Liver (tissue), 8 donors: ENCODE measurements at regions not wholly inside any gene's neighbourhood (a gene's known extent, or its start where the extent isn't known, plus 50 kb on each side); places are given as distances from the start of the nearest gene placed in this dataset.
"Not testable (repeated sequence)": the region's sequence is repeated elsewhere in the genome, so short reads cannot be mapped to it uniquely, and the experiment has no call there.

ENCODE experiments used
- DNase-seq: peaks from one replicate; pipeline ENCODE4 v3.0.0-alpha.2; 2017; ENCODE audit warnings: low spot score
- H3K27ac ChIP-seq, 2 donors: one replicate each; pipeline ENCODE4 v1.7.0; 2013; ENCODE audit warnings: inconsistent platforms in 2 of 2, low read length in 2 of 2, control low read depth in 1 of 2, low read depth in 1 of 2, mild to moderate bottlenecking in 1 of 2
- H3K27me3 ChIP-seq, 4 donors: one replicate each; pipeline versions ENCODE4 v1.6.1 to v1.7.0; 2013; ENCODE audit warnings: low read length in 3 of 4, inconsistent platforms in 1 of 4, mild to moderate bottlenecking in 1 of 4, moderate library complexity in 1 of 4; ENCODE audit not compliant: control insufficient read depth in 4 of 4, insufficient read depth in 4 of 4
- H3K36me3 ChIP-seq, 4 donors: one replicate each; pipeline versions ENCODE4 v1.6.1 to v1.7.0; 2013; ENCODE audit warnings: low read length in 3 of 4, mild to moderate bottlenecking in 3 of 4, low read depth in 1 of 4, moderate library complexity in 1 of 4; ENCODE audit not compliant: control insufficient read depth in 4 of 4, insufficient read depth in 3 of 4
- H3K4me1 ChIP-seq, 4 donors: one replicate each; pipeline versions ENCODE4 v1.6.1 to v1.7.0; 2013; ENCODE audit warnings: low read length in 3 of 4, mild to moderate bottlenecking in 3 of 4, moderate library complexity in 1 of 4; ENCODE audit not compliant: control insufficient read depth in 4 of 4, insufficient read depth in 4 of 4
- H3K4me3 ChIP-seq, 3 donors: one replicate each; pipeline versions ENCODE4 v1.6.1 to v1.7.0; 2013; ENCODE audit warnings: low read length in 3 of 3, control low read depth in 1 of 3, low read depth in 1 of 3, mild to moderate bottlenecking in 1 of 3
- H3K9ac ChIP-seq, 2 donors: one replicate each; pipeline ENCODE4 v1.7.0; 2013; ENCODE audit warnings: low read length in 2 of 2, mild to moderate bottlenecking in 2 of 2, moderate library complexity in 2 of 2, control low read depth in 1 of 2, low read depth in 1 of 2
- H3K9me3 ChIP-seq, 4 donors: one replicate each; pipeline versions ENCODE4 v1.6.1 to v1.7.0; 2013; ENCODE audit warnings: low read length in 3 of 4; ENCODE audit not compliant: control insufficient read depth in 4 of 4
- CTCF ChIP-seq: fragments of 150-350 bp; IDR thresholded peaks from 2 replicates; pipeline ENCODE4 v1.5.1; 2017; ENCODE audit warnings: improper control_type of control experiment, low read depth, low read length; ENCODE audit not compliant: missing input control
- FOXA1 ChIP-seq: IDR thresholded peaks from 2 replicates; pipeline ENCODE4 v1.6.1; 2016; ENCODE audit warnings: antibody characterized with exemption
- MAX ChIP-seq: IDR thresholded peaks from 2 replicates; pipeline ENCODE4 v1.6.1; 2016; ENCODE audit warnings: antibody characterized with exemption
- REST ChIP-seq: IDR thresholded peaks from 2 replicates; pipeline ENCODE4 v1.6.1; 2016; ENCODE audit warnings: antibody characterized with exemption, mild to moderate bottlenecking
- TAF1 ChIP-seq: conservative IDR thresholded peaks from 2 replicates; pipeline ENCODE4 v1.6.1; 2016; ENCODE audit warnings: antibody characterized with exemption, mild to moderate bottlenecking
- ZBTB33 ChIP-seq: IDR thresholded peaks from 2 replicates; pipeline ENCODE4 v1.6.1; 2016; ENCODE audit warnings: antibody characterized with exemption
- WGBS: extraction: QIAGEN DNeasy Blood & Tissue Kit; methylation state at CpG from one replicate; pipeline ENCODE4 v1.1.7; 2013; 5-methylcytosine and 5-hydroxymethylcytosine counted together
- donor health status: healthy.
- donor health status: healthy.
- donor health status: healthy.
- donor health status: healthy.
- donor health status: healthy.

GRCh38 chr7:88566162-88566729 lies 193.3 kb upstream of the ZNF804B start (continued):
- TF ChIP-seq ZBTB33 (no peak), TAF1 (no peak), FOXA1 (no peak)

DNA sequence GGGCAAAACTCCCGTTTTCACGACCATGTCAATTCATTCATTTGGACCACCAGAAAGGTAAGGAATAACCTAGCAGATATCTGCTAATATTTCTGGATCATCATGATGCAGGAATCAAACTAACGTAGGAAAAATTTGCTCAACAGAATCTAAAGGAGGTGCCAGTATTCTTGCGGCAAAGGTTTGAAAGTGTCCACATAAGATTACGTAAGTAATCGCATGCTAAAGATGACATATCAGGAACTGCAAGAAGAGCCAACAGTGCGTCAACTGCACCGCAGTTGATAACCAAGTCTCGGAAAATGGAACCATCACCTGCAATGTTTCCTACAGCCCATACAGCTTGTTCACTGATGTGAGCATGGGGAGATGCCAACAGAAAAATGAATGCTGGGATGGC lies 194.1 kb upstream of the ZNF804B start:
- H3K4me1 ChIP-seq = no peaks in the 10 kb centered on the region
- no peaks in the 10 kb centered on the region for H3K9me3 ChIP-seq
- H3K9ac ChIP-seq = no peak overlapping the region
- 95% methylated on average over 9 of the region's 9 CpGs for WGBS
- H3K4me3 ChIP-seq = no peak overlapping the region
- no peaks in the 10 kb centered on the region for H3K36me3 ChIP-seq
- no peaks in the 10 kb centered on the region for H3K27me3 ChIP-seq
- H3K27ac ChIP-seq = no peak overlapping the region
- TF ChIP-seq REST (no peak), ZBTB33 (no peak), MAX (no peak), CTCF (no peak)
- no peak for DNase-seq

DNA sequence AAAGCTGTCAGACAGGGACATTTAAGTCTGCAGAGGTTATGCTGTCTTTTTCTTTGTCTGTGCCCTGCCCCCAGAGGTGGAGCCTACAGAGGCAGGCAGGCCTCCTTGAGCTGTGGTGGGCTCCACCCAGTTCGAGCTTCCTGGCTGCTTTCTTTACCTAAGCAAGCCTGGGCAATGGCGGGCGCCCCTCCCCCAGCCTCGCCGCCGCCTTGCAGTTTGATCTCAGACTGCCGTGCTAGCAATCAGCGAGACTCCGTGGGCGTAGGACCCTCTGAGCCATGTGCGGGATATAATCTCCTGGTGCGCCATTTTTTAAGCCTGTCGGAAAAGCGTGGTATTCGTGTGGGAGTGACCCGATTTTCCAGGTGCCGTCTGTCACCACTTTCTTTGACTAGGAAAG lies 203.1 kb upstream of the ZNF804B start:
- H3K4me1 ChIP-seq, H3K9ac ChIP-seq, H3K36me3 ChIP-seq, H3K27ac ChIP-seq, DNase-seq, H3K4me3 ChIP-seq, H3K27me3 ChIP-seq, H3K9me3 ChIP-seq: not testable (repeated sequence)
- 93% methylated on average over 17 of the region's 17 CpGs for WGBS

GRCh38 chr7:88554847-88555246 lies 204.7 kb upstream of the ZNF804B start:
- H3K4me1 ChIP-seq, DNase-seq, H3K4me3 ChIP-seq, H3K9me3 ChIP-seq, H3K36me3 ChIP-seq, H3K9ac ChIP-seq, H3K27me3 ChIP-seq, H3K27ac ChIP-seq: not testable (repeated sequence)
- WGBS = 80% methylated on average over 4 of the region's 4 CpGs
